ENCODE measurements at regions not wholly inside any gene's neighbourhood (a gene's known extent, or its start where the extent isn't known, plus 50 kb on each side); places are given as distances from the start of the nearest gene placed in this dataset.

- ChIA-PET POLR2A (no interaction called here), CTCF (interaction anchor here (0.7 kb wide), 1 partner anchor 252 kb away, joined by 4 read pairs; no protein-coding TSS in a partner anchor)
- H3K4me3 ChIP-seq (ENCODE audit: low read depth, low read length), result no peak overlapping the region
- no peaks in the 10 kb centered on the region for H3K36me3 ChIP-seq (ENCODE audit: control insufficient read depth in 2 of 2, insufficient read depth in 1 of 2, low read length in 2 of 2)
- no peak overlapping the region for H3K27ac ChIP-seq (ENCODE audit: extremely low read depth, low read depth, low read length)
- H3K4me1 ChIP-seq (ENCODE audit: control insufficient read depth, insufficient read depth, low read length), result no peaks in the 10 kb centered on the region
- H3K9me3 ChIP-seq (ENCODE audit: control insufficient read depth, insufficient read depth, low read depth, low read length), result no peaks in the 10 kb centered on the region
- TF ChIP-seq ZNF610 (tag by site-specific recombination; IDR thresholded peaks at IDR 0.05; ENCODE audit: borderline replicate concordance) (no peak), ZNF169 (tag by site-specific recombination; IDR thresholded peaks at IDR 0.05) (no peak), ZNF660 (tag by site-specific recombination; IDR thresholded peaks at IDR 0.05) (no peak), KLF17 (tag by site-specific recombination; IDR thresholded peaks at IDR 0.05) (no peak), ZBTB20 (tag by site-specific recombination; IDR thresholded peaks at IDR 0.05) (no peak)
These were observed 224.5 kb downstream of the TRIB2 start for GRCh38 chr2:12941203-12941602.

DNA sequence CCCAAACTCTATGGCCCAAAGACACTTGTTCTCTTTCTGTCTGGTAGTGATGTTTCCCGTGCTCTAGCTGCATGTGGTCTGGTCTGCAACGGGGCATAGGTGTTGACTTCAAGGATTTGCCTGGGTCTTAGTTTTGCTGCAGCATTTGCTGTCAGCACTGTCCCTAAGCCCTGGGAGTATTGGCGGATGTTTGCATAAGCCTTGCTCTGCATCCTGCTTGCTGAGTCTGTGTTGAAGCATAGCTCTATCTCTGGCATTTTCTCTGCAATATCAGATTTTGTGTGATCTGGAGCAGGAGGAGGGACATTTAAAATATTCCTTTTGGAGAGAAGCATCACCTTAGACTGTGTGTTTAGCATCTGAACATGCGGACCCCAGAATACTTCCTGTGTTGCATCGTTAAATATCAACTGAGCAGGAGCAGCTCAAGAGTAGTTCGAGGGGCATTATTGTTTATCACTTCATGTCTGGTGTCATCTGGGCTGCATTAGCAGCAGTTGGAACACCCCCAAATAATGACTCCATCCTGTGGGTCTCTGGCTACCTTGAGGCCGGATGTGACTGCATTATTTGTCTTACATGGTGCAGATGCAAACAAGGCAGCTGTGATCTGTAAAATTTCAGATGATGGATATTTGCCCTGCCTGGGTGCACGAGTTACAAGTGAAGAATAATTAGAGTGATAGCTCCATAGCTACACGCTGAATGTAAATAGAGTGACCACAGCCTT, 231.7 kb downstream of the TRIB2 start:
- ChIA-PET POLR2A (no interaction called here), CTCF (interaction anchor here (0.9 to 1.4 kb wide), 3 partner anchors 13 to 17 kb away, joined by 3 to 4 read pairs (median 3); no protein-coding TSS in a partner anchor)
- no peak for TF ChIP-seq MZF1 (tag by site-specific recombination; IDR thresholded peaks at IDR 0.05; ENCODE audit: borderline replicate concordance)
- TF ChIP-seq ZNF426 (tag by site-specific recombination; IDR thresholded peaks at IDR 0.05), result no peak
- no peak for TF ChIP-seq ZNF777 (tag by site-specific recombination; IDR thresholded peaks at IDR 0.05; ENCODE audit: borderline replicate concordance)
- no peak for TF ChIP-seq ZNF140 (tag by site-specific recombination; IDR thresholded peaks at IDR 0.05)
- TF ChIP-seq ZNF624 (tag by site-specific recombination; IDR thresholded peaks at IDR 0.05), result no peak
- no peak for TF ChIP-seq BCL11B (tag by site-specific recombination; IDR thresholded peaks at IDR 0.05; ENCODE audit: low read depth)
- no peak for TF ChIP-seq ZNF302 (tag by site-specific recombination; IDR thresholded peaks at IDR 0.05; ENCODE audit: low read depth)
- no peak for TF ChIP-seq ZNF654 (tag by site-specific recombination; IDR thresholded peaks at IDR 0.05; ENCODE audit: low read depth)
- no peak for TF ChIP-seq ZBTB10 (tag by site-specific recombination; IDR thresholded peaks at IDR 0.05)
- TF ChIP-seq WT1 (tag by site-specific recombination; IDR thresholded peaks at IDR 0.05), result no peak
- TF ChIP-seq IKZF3 (tag by site-specific recombination; IDR thresholded peaks at IDR 0.05), result no peak
- TF ChIP-seq ZNF600 (tag by site-specific recombination; IDR thresholded peaks at IDR 0.05), result no peak
- no peak for TF ChIP-seq ZNF335 (tag by site-specific recombination; conservative IDR thresholded peaks at IDR 0.05)
- no peak for TF ChIP-seq SETDB1 (IDR thresholded peaks at IDR 0.05; ENCODE audit: insufficient read length, low read length)
- no peak for TF ChIP-seq ZBTB26 (tag by site-specific recombination; optimal IDR thresholded peaks at IDR 0.05)
- TF ChIP-seq ZBTB7A (tag by site-specific recombination; IDR thresholded peaks at IDR 0.05; ENCODE audit: low read depth), result no peak
- no peak for TF ChIP-seq ZNF398 (tag by site-specific recombination; IDR thresholded peaks at IDR 0.05)
- no peak for TF ChIP-seq ZNF544 (tag by site-specific recombination; IDR thresholded peaks at IDR 0.05)
- TF ChIP-seq ZNF10 (tag by site-specific recombination; IDR thresholded peaks at IDR 0.05), result no peak
- no peaks in the 10 kb centered on the region for H3K9me3 ChIP-seq (ENCODE audit: control insufficient read depth, insufficient read depth, low read depth, low read length)
- no peaks in the 10 kb centered on the region for H3K4me1 ChIP-seq (ENCODE audit: control insufficient read depth, insufficient read depth, low read length)
- H3K36me3 ChIP-seq (ENCODE audit: control insufficient read depth in 2 of 2, insufficient read depth in 1 of 2, low read length in 2 of 2), result no peaks in the 10 kb centered on the region
- H3K27ac ChIP-seq (ENCODE audit: extremely low read depth, low read depth, low read length), result no peak overlapping the region
- no peak overlapping the region for H3K4me3 ChIP-seq (ENCODE audit: low read depth, low read length)
